Sciatic nerve (tissue), 2 donors: ENCODE measurements at regions not wholly inside any gene's neighbourhood (a gene's known extent, or its start where the extent isn't known, plus 50 kb on each side); places are given as distances from the start of the nearest gene placed in this dataset.
A peak's percentile ranks its signal among the peaks of the same experiment; 100 is the strongest.

Source experiments
- ATAC-seq: fragments of 200-7000 bp; cut with Tn5 transposase; one replicate; pipeline ENCODE4 v1.9.1; 2020; ENCODE audit warnings: mild to moderate bottlenecking, moderate library complexity
- DNase-seq: peaks from one replicate; pipeline ENCODE4 v3.0.0-alpha.2; 2020; ENCODE audit warnings: low spot score
- intact Hi-C: fragments of 100-400 bp; cut with DNase I; formaldehyde crosslinking; loops from one replicate; pipeline ENCODE4 v1.14.2; 2022
- donor health status: DM: no; HTN: no; CAD: no.
- donor health status: DM: no; HTN: no; CAD: no.

DNA sequence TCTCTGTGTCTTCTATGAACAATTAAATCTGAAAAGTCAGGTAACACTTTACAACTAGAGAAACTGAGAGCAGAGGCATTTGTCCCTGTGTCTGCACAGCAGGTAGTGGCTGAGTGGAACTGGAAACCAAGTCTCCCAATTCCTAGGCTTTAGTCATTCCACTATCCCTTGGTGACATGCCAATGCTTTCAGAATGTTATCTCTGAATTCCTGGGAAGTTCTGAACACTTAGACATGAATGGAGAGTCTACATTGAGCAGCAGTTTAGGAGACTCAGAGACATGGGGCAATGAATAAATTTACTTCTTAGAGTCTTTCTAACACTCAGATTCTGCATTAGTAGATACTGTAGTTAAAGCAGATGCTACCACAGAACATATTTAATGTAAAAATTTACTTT is 94.8 kb upstream of the APC start:
- no peak for ATAC-seq
- intact Hi-C loops: no loop called here
- DNase-seq: no peak

DNA sequence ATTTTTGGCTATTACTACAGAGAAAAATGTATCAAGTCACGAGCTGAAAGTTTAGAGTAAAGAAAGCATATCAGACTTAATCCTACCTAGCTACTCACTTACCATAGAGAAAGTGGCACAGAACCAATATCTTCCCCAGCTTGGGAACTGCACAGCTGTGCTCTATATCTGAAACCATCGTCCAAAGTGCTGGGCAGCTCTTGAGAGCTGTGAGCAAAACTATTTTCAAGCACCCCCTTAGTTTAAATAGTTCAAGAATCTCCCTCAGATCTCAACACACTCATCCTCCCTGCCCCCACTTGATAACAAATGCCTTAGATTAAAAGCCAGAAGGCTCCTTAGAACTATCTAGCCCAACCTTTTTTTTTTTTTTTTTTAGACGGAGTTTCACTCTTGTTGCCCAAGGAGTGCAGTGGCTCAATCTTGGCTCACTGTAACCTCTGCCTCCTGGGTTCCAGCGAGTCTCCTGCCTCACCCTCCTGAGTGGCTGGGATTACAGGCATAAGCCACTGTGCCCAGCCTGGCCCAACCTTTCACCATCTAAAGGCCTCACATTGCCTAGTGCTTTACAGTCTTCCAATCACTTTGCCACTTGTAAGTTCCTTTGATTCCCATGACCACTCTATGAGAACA is 94.2 kb upstream of the APC start:
- DNase-seq (no peak), ATAC-seq (no peak)
- intact Hi-C loops: no loop called here

DNA sequence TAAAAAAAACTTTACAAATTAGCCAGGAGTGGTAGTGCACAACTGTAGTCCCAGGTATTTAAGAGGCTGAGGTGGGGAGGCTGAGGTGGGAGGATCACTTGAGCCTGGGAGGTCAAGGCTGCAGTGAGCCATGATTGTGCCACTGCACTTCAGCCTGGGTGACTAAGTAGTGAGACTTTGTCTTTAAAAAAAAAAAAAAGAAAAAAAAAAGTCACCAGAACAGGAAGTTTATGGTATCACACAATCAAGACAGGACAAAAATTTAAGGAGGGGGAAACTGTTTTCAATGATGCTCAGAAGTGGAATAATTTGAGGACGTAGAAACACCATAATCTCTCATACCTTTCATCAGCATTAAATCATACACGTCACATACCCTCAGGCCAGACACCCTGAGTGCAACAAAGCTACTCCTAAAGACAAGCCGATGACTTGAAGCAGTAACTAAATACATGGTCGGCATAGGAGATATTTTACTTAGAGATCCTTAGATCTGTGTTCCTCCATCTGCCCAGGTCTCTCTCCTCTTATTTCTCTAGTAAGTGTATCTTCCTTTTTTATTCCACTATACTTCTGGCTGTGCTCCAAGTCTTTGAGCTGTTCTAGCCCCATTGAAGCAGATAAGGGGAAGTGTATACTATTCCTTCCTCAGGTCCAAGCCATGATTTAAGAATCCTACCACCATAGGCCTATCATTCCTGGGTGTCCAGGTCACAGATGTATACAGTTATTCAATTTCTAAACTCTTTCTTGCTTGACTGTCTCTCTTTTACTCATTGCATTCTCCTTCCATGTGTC is 91.3 kb upstream of the APC start:
- no peak for ATAC-seq
- intact Hi-C loops: no loop called here

DNA sequence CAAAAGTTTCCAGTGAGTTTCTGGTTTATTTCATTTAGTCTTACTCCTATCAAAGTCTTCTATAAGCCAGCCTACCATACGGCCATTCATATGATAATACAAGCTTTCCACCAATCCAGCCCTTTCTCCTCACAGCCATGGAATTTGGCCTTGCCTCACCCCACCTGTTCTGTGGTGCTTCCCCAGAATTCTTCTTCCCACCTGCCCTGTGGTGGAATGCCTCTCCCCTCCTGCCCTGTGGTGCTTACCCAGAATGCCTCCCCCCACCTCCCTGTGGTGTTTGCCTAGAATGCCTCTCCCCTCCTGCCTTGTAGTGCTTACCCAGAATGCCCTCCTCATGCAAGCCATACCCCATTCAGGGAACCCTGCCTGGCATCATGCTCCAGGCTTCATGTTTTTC is 90.3 kb upstream of the APC start:
- ATAC-seq: no peak
- no peak for DNase-seq
- intact Hi-C loops: no loop called here

More for the DNA sequence above, 91.3 kb upstream of the APC start:
- DNase-seq: no peak

DNA sequence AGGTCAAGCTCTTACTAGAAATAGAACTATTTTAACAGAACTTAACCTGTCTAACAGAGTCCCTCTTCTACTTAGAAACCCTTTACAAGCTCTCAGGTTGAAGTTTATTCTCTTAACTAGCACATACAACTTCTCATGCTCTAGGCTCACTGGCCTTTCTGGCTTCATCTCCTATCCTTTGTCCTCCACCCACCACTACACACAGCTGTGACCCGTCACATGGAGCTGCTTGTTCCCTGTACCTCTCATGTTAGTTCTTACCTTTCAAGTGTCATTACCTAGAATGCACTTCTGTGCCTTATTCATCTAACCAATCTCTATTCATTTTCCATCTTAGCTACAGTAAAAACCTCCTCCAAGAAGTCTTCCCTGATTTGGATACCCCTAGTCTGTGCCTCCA is 89.4 kb upstream of the APC start:
- no peak for DNase-seq
- intact Hi-C loops: no loop called here
- no peak for ATAC-seq

DNA sequence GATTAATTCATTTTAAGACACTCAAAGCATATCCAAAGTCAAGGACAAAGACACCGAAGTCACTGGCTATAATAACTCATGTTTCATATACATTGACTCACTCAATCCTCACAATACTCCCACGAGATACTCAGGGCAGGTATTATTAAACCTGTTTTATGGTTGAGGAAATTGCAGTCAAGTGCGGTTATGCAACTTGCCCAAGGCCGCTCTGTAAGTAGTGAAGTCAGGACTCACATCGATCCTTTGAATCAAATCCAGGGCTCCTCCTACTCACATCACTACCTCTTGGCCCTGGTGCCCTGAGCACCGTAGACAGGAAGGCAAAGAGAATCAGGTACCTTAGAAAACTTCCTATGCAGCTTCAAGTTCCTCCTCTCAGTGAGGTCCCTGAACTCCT is 87.8 kb upstream of the APC start:
- ATAC-seq (no peak), DNase-seq (no peak)
- intact Hi-C loops: no loop called here

DNA sequence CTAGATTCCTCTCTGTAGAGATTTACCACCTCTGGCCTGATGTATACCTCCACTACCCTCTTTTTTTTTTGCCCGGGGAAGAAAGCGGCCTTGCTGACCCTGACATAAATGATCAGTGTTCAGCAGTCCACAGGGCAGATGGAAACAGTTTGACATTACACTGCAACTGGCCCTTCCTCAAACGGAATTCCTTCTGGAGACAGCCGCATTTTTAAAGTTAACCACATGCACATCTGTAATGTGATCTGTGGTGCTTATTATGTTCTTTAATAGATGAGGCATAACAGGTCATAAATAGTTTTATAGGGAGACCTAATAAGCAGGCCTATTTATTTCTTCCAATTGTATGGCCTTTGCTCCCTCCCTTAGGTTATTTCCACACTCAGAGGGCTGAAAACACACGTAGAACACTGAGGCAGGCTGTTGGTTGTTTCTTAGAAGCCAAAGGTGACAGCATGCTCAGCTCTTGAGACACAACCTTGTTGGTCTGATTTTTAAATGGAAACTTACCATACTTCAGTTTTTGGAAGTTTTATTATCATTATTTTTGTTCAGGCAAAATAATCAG is 84.0 kb upstream of the APC start:
- intact Hi-C loops: no loop called here

DNA sequence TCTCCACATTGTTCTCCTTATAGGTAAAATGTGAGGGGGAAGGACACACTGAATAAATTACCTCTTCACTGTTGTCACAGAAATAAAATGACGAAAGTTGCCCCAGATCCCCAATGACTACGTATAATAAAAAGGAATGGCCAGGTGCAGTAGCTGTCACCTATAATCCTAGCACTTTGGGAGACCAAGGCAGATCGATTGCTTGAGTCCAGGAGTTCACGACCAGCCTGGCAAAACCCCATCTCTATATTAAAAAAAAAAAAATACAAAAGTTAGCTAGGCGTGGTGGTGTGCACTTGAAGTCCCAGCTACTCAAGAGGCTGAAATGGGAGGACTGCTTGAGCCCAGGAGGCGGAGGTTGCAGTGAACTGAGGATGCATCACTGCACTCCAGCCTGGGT is 82.2 kb upstream of the APC start:
- ATAC-seq (no peak), DNase-seq (no peak)
- intact Hi-C loops: no loop called here

More for the DNA sequence above, 84.0 kb upstream of the APC start:
- DNase-seq (no peak), ATAC-seq (no peak)

DNA sequence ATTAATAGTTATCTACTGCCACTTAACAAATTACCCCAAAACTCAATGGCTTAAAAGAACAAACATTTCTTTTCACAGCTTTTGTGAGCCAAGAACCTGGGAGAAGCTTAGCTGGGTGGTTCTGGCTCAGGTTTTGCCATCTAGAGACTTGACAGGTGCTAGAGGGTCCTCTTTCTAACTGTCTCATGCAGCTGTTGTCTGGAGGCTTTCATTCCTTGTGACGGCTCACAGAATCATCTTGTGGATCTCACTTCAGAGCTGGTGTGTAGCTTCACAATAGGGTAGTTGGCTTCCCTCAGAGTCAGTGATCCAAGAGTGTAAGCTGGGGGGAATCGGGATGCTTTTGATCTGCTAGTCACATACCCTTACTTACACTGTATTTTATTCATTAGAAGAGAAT is 81.2 kb upstream of the APC start:
- no peak for DNase-seq
- intact Hi-C loops: no loop called here
- ATAC-seq: no peak

DNA sequence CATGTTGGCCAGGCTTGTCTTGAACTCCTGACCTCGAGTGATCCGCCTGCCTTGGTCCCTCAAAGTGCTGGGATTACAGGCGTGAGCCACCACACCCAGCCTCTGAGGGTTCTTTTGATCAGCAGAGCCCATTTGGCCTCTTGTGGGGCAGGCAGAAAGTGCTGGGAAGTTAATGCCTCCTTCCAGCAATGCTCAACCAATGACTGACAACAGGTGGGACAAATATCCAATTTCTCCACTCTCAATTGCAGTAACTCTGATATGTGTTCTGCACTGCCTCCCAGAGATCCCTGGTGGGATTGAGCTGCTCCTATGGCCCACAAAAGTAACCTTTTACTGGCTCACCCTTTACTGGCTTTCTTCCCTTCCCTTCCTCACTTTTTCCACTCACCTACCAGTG is 79.9 kb upstream of the APC start:
- DNase-seq (no peak), ATAC-seq (no peak)
- intact Hi-C loops: no loop called here

DNA sequence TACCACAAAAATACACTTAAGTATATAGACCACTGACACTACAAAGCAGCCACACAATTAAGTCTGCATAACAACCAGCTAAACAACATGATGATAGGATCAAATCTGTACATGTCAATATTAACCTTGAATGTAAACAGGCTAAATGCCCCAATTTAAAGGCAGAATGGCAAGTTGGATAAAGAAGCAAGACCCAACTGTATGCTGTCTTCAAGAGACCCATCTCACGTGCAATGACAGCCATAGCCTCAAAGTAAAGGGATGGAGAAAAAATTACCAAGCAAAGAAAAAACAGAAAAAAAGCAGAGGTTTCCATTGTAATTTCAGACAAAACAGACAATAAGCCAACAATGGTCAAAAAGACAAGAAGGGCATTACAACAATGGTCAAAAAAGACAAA is 77.3 kb upstream of the APC start:
- ATAC-seq (no peak), DNase-seq (no peak)
- intact Hi-C loops: no loop called here

DNA sequence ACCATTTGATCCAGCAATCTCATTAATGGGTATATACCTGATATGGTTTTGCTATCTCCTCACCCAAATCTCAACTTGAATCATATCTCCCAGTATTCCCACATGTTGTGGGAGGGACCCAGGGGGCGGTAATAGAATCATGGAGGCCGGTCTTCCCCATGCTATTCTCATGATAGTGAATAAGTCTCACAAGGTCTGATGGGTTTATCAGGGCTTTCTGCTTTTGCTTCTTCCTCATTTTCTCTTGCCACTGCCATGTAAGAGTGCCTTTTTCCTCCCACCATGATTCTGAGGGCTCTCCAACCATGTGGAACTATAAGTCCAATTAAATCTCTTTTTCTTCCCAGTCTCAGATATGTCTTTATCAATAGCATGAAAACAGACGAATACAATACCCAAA is 74.5 kb upstream of the APC start:
- intact Hi-C loops: no loop called here
- no peak for DNase-seq
- no peak for ATAC-seq

DNA sequence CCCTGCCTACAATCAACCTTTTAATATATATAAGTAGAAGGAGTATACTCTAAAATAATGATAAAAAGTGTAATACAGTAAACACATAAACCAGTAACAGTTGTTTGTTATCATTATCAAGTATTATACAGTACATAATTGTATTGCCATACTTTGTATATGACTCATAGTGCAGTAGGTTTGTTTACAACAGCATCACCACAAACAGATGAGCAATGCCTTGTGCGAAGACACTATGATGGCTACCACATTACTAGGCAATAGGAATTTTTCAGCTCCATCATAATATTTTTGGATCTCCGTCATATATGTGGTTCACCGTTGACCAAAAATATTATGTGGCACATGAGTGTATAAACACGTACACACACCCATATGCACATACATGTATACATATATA is 69.7 kb upstream of the APC start:
- intact Hi-C loops: no loop called here

DNA sequence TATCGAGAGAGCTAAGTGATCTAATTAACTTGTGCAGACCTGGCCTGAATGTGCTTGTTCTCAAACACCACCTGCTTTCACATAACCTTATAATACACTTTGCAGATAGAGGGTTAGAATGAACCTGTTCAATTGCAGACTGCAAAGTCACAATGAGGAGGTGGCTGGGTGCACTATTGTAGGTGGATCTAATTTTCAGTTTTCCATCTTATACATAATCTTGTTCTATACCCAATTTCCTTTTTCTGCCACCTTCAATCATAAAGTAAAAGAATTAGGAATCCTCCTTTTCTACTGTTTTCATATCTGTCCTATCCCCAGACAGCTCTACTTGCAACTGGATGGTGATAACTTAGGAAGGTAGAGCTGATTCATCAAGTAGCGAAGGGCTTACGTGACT is 68.8 kb upstream of the APC start:
- DNase-seq (no peak), ATAC-seq (no peak)
- intact Hi-C loops: no loop called here

More for the DNA sequence above, 69.7 kb upstream of the APC start:
- no peak for DNase-seq
- ATAC-seq: no peak

DNA sequence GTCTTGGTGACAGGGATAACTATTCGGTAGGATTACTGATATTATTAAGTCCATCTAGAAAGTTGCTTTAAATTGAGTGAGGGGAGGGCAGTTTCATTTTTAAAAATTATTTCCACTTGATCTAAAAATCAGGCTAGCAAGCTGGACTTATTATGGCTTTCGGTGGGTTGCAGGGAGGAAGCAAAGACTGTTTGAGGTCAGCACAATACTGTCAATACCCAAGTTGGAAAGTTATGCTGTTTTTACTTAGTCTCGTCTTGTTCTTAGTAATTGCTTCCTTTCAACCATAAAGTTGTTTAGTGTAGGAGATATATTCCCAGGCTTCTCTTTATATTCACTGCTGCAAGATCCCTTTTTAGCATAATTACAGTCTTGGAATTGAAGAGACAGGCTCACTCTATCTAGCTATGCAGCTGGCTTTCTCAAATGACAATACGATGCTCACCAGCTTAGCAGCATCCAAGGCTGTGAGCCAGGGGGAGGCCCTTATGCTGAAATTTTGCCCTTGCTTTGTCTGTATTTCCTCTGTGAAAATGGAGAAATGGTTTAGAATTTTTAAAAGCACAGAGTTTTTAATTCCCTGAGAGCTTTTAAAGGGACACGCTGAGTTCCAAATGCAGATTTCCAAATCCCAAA is 68.2 kb upstream of the APC start:
- intact Hi-C loops: no loop called here
- DNase-seq (no peak), ATAC-seq (no peak)

DNA sequence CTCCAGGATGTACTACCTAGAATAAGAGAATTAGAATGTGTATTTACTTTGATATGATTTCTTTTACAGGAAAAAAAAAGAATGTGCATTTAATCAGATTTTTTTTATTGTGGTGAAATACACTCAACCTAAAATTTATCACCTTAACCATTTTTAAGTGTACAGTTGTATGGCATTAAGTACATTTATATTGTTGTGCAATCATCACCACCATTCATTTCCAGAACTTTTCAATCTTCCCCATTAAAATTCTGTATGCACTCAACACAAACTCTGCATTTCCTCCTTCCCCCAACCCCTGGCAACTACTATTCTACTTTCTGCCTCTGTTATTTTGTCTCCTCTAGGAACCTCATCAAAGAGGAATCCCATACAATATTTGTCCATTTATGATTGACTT is 66.0 kb upstream of the APC start:
- no peak for ATAC-seq
- intact Hi-C loops: no loop called here
- no peak for DNase-seq

DNA sequence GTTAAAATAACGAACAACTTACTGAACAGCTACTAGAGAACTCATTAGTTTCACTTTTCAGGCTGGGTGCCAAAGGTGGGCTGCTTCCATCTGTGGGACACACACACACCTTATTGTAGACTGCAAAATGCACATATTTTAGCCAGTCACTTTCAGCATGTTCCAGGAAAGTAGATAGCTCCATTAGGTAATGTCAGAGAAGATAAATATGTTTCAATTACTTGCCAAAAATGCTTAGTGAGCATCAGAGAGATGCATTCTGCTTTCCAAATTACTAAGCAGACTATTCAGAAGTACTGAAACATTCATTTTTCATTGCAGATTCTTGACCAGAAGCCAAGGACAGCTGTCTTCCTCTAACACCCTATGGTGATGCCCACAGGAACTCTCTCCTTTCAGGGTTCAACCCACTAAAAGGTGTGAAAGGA is 56.2 kb upstream of the APC start:
- intact Hi-C loops: no loop called here
- ATAC-seq (no peak), DNase-seq (no peak)

DNA sequence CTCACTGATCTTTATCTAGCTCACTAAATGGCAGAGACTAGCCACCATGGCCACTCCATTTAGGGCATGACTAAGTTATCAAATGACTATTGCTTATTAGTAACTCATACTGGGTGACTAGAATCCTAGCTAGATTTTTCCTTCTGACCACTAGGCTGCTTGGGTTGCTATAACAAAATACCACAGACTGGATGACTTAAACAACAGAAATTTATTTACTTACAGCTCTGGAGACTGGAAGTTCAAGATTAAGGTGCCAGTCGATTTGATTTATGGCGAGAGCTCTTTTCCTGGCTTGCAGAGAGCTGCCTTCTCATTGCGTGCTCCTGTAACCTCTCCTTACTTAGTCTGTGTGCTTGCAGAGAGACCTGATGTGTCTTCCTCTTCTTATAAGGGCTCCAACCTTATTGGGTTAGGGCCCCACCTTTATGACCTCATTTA is 55.0 kb upstream of the APC start:
- ATAC-seq: no peak

DNA sequence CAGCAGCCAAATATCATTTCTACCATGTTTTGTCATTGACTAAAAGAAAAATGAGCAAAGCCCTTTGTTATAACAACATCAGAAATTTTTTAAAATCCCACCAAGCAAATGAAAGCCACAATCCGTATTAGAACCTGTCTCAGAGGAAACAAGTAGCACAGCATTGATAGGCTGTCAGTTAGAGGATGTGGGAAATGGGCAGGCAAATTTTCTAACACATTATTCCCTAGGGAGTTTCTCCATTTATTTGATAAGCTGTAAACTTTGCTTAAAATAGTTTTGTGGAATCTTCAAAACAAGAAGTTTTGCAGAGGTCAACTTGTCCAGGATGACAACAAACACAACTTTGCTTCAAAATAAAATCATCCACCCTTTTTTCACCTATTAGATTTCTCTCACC is 53.6 kb upstream of the APC start:
- ATAC-seq (no peak), DNase-seq (no peak)
- intact Hi-C loops: no loop called here

More for the DNA sequence above, 55.0 kb upstream of the APC start:
- intact Hi-C loops: no loop called here
- no peak for DNase-seq

DNA sequence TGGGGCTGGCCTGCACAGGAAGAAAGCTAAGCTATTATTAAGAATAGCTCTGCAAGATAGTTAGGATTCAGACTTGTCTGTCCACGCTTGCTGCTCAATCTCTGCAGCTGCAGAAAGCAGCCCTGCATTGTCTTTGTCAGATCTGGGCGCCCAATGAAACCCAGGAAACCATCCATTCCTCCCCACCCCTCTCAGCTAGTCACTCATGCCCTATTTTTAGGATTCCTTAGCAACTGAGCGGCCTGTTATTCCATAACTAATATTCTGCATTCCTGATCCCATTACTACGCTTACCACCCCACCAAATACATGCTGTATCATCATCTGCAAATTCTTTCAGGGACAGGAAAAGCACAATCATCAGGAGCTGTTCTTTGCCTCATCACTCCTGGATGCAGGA is 52.9 kb upstream of the APC start:
- peak; percentile 67 for ATAC-seq
- no peak for DNase-seq
- intact Hi-C loops: no loop called here
